Endothelial cell of umbilical vein (primary cell): ENCODE measurements at regions not wholly inside any gene's neighbourhood (a gene's known extent, or its start where the extent isn't known, plus 50 kb on each side); places are given as distances from the start of the nearest gene placed in this dataset.

Experiments used
- CTCF ChIP-seq, 2 donors: IDR thresholded peaks; 1 replicate in 1 of 2; 2 replicates in 1 of 2; pipeline ENCODE4 v1.5.1; 2011; ENCODE audit warnings: low read length in 2 of 2, mild to moderate bottlenecking in 2 of 2, moderate library complexity in 2 of 2, control low read depth in 1 of 2, inconsistent platforms in 1 of 2, low read depth in 1 of 2; ENCODE audit not compliant: insufficient read depth in 1 of 2; ENCODE audit errors: extremely low read depth in 1 of 2
- EZH2 ChIP-seq: IDR thresholded peaks from 2 replicates; pipeline ENCODE4 v1.6.1; 2012; ENCODE audit warnings: borderline replicate concordance, low read depth, mild to moderate bottlenecking, moderate library complexity, low read length, inconsistent platforms; ENCODE audit not compliant: severe bottlenecking
- MYC ChIP-seq: IDR thresholded peaks from one replicate; pipeline ENCODE4 v1.6.1; 2011; ENCODE audit warnings: mild to moderate bottlenecking, low read depth, low read length
- POLR2A ChIP-seq: IDR thresholded peaks from 2 replicates; pipeline ENCODE4 v1.6.1; 2012; ENCODE audit warnings: low read depth, mild to moderate bottlenecking, control low read depth, low read length

- TF ChIP-seq POLR2A (no peak), CTCF (IDR thresholded peaks at IDR 0.05; ENCODE audit: extremely low read depth in 1 of 2, insufficient read depth in 1 of 2, low read depth in 1 of 2, low read length in 2 of 2) (no peak), EZH2 (no peak), MYC (no peak)
These were observed 79.2 kb upstream of the EFHC2 start for GRCh38 chrX:44422631-44423030.
